Osteocyte (in vitro differentiated cells): ENCODE measurements at regions not wholly inside any gene's neighbourhood (a gene's known extent, or its start where the extent isn't known, plus 50 kb on each side); places are given as distances from the start of the nearest gene placed in this dataset.

Experiments
- DNase-seq: peaks from one replicate; pipeline ENCODE4 v3.0.0; 2021; ENCODE audit warnings: mixed read lengths; ENCODE audit not compliant: unreplicated experiment; ENCODE audit errors: extremely low spot score
- H3K27ac Mint-ChIP-seq: one replicate; pipeline ENCODE4 v1.8.0; 2021; ENCODE audit warnings: mild to moderate bottlenecking, mixed read lengths; ENCODE audit not compliant: unreplicated experiment
- H3K27me3 Mint-ChIP-seq: one replicate; pipeline ENCODE4 v1.8.0; 2021; ENCODE audit warnings: mixed read lengths; ENCODE audit not compliant: unreplicated experiment
- H3K36me3 Mint-ChIP-seq: one replicate; pipeline ENCODE4 v1.8.0; 2021; ENCODE audit warnings: mixed read lengths; ENCODE audit not compliant: unreplicated experiment
- H3K4me1 Mint-ChIP-seq: one replicate; pipeline ENCODE4 v1.8.0; 2021; ENCODE audit warnings: mixed read lengths; ENCODE audit not compliant: unreplicated experiment
- H3K4me3 Mint-ChIP-seq: one replicate; pipeline ENCODE4 v1.8.0; 2021; ENCODE audit warnings: mild to moderate bottlenecking, moderate library complexity, mixed read lengths; ENCODE audit not compliant: unreplicated experiment
- H3K9me3 Mint-ChIP-seq: one replicate; pipeline ENCODE4 v1.8.0; 2021; ENCODE audit warnings: mixed read lengths; ENCODE audit not compliant: unreplicated experiment
- CTCF ChIP-seq: fragments of 200-600 bp; sonication (generic); IDR thresholded peaks from 2 replicates; pipeline ENCODE4 v1.5.0; 2021; ENCODE audit warnings: antibody characterized with exemption, mild to moderate bottlenecking, moderate library complexity

DNA sequence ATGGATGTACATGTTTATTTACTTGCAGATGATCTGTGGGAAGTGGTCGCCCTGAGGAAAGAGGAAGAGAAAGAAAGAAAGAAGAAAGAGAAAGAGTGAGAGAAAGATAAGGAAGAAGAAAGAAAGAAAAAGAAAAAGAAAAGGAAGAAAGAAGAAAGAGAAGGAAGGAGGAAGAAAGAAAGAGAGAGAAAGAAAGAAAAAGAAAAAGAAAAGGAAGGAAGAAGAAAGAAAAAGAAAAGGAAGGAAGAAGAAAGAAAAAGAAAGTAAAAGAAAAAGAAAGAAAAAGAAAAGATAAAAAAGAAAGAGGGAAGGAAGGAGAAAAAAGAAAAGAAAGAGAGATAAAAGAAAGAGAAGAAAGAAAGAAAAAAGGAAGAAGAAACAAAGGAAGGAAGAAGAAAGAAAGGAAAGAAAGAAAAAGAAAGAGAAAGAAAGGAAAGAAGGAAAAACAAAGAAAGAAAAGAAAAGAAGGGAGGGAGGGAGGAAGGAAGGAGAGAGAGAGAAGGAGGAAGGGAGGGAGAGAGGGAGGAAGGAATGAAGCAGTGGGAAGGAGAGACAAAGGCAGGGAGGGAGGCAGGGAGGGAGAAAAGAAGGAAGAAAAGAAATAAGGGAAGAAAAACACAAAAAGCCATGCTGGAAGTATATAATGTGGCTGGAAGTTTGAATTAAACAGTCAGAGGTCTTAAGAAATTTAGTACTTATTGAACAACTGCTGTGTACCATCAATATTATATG is 976.6 kb downstream of the FAM181B start:
- Mint-ChIP-seq H3K27me3 (peaks cover 29% of the 10 kb centered on the region), H3K36me3 (no peaks in the 10 kb centered on the region), H3K27ac (no peak overlapping the region), H3K9me3 (no peaks in the 10 kb centered on the region), H3K4me1 (no peaks in the 10 kb centered on the region), H3K4me3 (no peak overlapping the region)
- DNase-seq = no peak
- TF ChIP-seq CTCF = no peak

DNA sequence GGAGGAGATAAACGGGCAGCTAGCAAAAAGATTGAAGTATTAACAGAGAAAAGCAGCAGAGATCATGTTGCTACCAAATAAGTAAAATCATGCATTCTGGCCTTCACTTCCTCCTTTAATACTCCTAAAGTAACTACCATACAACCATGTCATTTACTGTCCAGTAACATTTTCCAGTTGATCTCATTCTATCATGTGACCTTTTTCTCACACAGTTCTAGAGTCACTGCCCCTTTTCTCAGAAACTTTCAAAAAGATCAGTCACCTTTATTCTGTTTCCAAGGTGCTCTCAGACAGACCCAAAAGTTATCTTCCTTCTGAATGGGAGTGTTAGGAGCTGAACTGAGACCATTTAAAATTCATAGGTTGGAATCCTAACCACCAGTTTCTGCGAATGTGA is 984.4 kb downstream of the FAM181B start:
- TF ChIP-seq CTCF = no peak
- Mint-ChIP-seq H3K36me3 (no peaks in the 10 kb centered on the region), H3K4me1 (no peaks in the 10 kb centered on the region), H3K4me3 (no peak overlapping the region), H3K9me3 (no peaks in the 10 kb centered on the region), H3K27me3 (peaks cover 16% of the 10 kb centered on the region), H3K27ac (no peak overlapping the region)
- no peak for DNase-seq

- no peak for DNase-seq
- TF ChIP-seq CTCF = no peak
- no peaks in the 10 kb centered on the region for H3K4me1 Mint-ChIP-seq
- no peak overlapping the region for H3K27ac Mint-ChIP-seq
- H3K4me3 Mint-ChIP-seq = no peak overlapping the region
- no peaks in the 10 kb centered on the region for H3K36me3 Mint-ChIP-seq
- H3K27me3 Mint-ChIP-seq = peaks cover 15% of the 10 kb centered on the region
- H3K9me3 Mint-ChIP-seq = no peaks in the 10 kb centered on the region
These were observed 989.1 kb downstream of the FAM181B start for GRCh38 chr11:81744336-81745116.

DNA sequence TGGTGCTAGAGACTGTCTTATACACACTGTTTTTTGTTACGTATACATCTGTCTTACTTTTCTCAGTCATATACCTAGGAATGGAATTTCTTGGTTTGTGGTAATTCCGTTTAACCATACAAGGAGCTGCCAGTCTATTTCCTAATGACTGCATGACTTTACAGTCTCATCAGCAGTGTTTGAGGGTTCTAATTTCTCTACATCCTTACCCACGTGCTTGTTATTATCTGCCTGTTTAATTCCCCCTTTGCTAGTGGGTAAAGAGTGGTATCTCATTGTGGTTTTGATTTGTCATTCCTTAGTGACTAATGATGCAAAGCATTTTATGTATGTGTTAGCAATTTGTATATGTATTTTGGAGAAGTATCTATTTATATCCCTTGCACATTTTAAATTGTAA is 1008.0 kb downstream of the FAM181B start:
- no peaks in the 10 kb centered on the region for H3K27me3 Mint-ChIP-seq
- H3K9me3 Mint-ChIP-seq = peaks cover 15% of the 10 kb centered on the region
- no peak for TF ChIP-seq CTCF
- DNase-seq = no peak
- H3K36me3 Mint-ChIP-seq = peaks cover 3% of the 10 kb centered on the region
- no peak overlapping the region for H3K4me3 Mint-ChIP-seq
- no peak overlapping the region for H3K27ac Mint-ChIP-seq
- H3K4me1 Mint-ChIP-seq = no peaks in the 10 kb centered on the region

DNA sequence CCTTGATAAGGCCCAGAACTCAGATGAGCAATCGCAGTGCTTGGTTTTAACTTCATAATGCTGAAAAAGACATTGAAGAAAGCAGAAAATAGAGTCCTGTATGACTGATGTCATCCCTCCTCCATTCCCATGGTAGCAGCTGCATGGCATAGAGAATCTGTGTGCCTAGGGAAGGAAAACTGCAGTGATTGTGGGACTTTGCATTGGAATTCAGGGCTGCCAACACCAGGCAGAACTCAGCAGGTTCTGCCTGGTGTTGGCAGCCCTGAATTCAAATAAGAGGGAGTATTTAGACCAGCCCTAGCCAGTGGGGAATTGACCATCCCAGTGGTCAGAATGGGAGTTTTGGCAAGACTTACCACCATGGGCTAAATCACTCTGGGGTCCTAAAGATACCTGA is 1016.0 kb downstream of the FAM181B start:
- no peaks in the 10 kb centered on the region for H3K27me3 Mint-ChIP-seq
- no peaks in the 10 kb centered on the region for H3K9me3 Mint-ChIP-seq
- H3K4me1 Mint-ChIP-seq = no peaks in the 10 kb centered on the region
- no peak overlapping the region for H3K4me3 Mint-ChIP-seq
- TF ChIP-seq CTCF = no peak
- no peaks in the 10 kb centered on the region for H3K36me3 Mint-ChIP-seq
- no peak overlapping the region for H3K27ac Mint-ChIP-seq
- DNase-seq = no peak
